ENCODE measurements at regions not wholly inside any gene's neighbourhood (a gene's known extent, or its start where the extent isn't known, plus 50 kb on each side); places are given as distances from the start of the nearest gene placed in this dataset.

GRCh38 chr2:122643725-122644329 lies 888.4 kb downstream of the TSN start:
- Histone ChIP-seq H3K27me3 (no peaks in the 10 kb centered on the region), H3K36me3 (no peaks in the 10 kb centered on the region), H3K9me3 (no peaks in the 10 kb centered on the region), H3K4me3 (no peak overlapping the region), H3K4me1 (no peaks in the 10 kb centered on the region), H3K27ac (no peak overlapping the region)
- peak in 2 of 6 donors; percentile 4 to 17 for DNase-seq
- no peak for TF ChIP-seq CTCF (IDR thresholded peaks at IDR 0.05)
- ATAC-seq, result peak in 2 of 4 donors; percentile 79 to 88
- intact Hi-C loops (cut with DNase I), result no loop called here
- FAIRE-seq, result no peak
- WGBS, 2 donors, result 11 to 15% methylated on average over 1 of the region's 1 CpG

DNA sequence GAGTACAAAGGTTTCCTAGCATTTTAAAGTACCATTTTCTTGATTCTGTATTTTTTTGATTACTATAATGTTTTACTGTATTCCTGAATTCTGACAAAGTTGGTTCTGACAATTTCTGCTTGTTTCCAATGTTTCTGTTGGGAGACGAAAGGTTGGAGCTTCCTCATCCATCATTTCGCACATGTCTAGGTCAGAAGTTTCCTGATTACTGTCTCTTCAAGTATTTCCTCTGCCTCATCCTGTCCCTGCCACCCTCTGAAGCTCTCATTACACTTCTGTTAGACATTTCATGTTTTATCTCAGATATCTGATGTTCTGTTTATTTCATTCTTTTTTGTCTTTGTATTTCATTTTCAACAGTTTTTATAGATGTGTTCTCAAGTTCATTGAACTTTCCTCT lies 895.8 kb downstream of the TSN start:
- DNase-seq, result no peak
- no peaks in the 10 kb centered on the region for H3K4me1 ChIP-seq
- H3K4me3 ChIP-seq, result no peak overlapping the region
- no peaks in the 10 kb centered on the region for H3K9me3 ChIP-seq
- no peak for TF ChIP-seq CTCF (IDR thresholded peaks at IDR 0.05)
- FAIRE-seq, result no peak
- 66 to 82% methylated on average over 2 of the region's 2 CpGs for WGBS, 2 donors
- no peak for ATAC-seq
- no peaks in the 10 kb centered on the region for H3K36me3 ChIP-seq
- intact Hi-C loops (cut with DNase I), result no loop called here
- H3K27ac ChIP-seq, result no peak overlapping the region
- no peaks in the 10 kb centered on the region for H3K27me3 ChIP-seq

GRCh38 chr2:122651780-122652179 lies 896.3 kb downstream of the TSN start:
- DNase-seq (no peak), ATAC-seq (no peak), FAIRE-seq (no peak)
- H3K4me1 ChIP-seq, result no peaks in the 10 kb centered on the region
- H3K36me3 ChIP-seq, result no peaks in the 10 kb centered on the region
- no peak overlapping the region for H3K4me3 ChIP-seq
- no peaks in the 10 kb centered on the region for H3K9me3 ChIP-seq
- no peaks in the 10 kb centered on the region for H3K27me3 ChIP-seq
- 86 to 91% methylated on average over 2 of the region's 2 CpGs for WGBS, 2 donors
- TF ChIP-seq CTCF (IDR thresholded peaks at IDR 0.05), result no peak
- intact Hi-C loops (cut with DNase I), result no loop called here
- H3K27ac ChIP-seq, result no peak overlapping the region

DNA sequence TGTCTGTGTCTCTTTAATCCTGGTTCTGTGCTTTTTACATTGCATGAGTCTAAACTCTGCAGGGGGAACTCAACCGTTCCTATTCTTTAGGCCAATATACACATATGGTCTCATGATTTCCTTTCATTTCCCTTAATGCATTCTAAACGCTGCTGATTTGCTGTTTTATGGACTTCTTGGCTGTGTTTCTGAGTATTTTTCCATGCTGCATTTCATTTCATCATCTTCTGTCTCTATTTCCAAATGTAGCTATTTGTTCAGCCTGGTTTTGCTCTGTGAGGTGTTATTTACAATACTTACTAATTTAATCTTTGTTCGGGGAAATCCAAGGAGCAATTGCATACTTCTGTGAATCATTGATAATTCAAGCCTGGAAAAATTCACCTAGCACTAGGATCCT lies 897.2 kb downstream of the TSN start:
- FAIRE-seq, result no peak
- Histone ChIP-seq H3K27me3 (no peaks in the 10 kb centered on the region), H3K9me3 (no peaks in the 10 kb centered on the region), H3K36me3 (no peaks in the 10 kb centered on the region), H3K4me3 (no peak overlapping the region), H3K27ac (no peak overlapping the region), H3K4me1 (no peaks in the 10 kb centered on the region)
- WGBS, 2 donors, result 45 to 54% methylated on average over 3 of the region's 3 CpGs
- intact Hi-C loops (cut with DNase I), result no loop called here
- ATAC-seq, result no peak
- TF ChIP-seq CTCF (IDR thresholded peaks at IDR 0.05), result no peak
- DNase-seq, result no peak

- Histone ChIP-seq H3K27me3 (no peaks in the 10 kb centered on the region), H3K9me3 (no peaks in the 10 kb centered on the region), H3K4me3 (no peak overlapping the region), H3K4me1 (no peaks in the 10 kb centered on the region), H3K27ac (no peak overlapping the region), H3K36me3 (no peaks in the 10 kb centered on the region)
- no peak for DNase-seq
- no peak for ATAC-seq
- WGBS, 2 donors, result 70 to 78% methylated on average over 3 of the region's 3 CpGs
- intact Hi-C loops (cut with DNase I), result no loop called here
- no peak for FAIRE-seq
- TF ChIP-seq CTCF (IDR thresholded peaks at IDR 0.05), result no peak
Observed at GRCh38 chr2:122656403-122656802, 901.0 kb downstream of the TSN start.
